SJCRH30 (cell line): ENCODE measurements at regions not wholly inside any gene's neighbourhood (a gene's known extent, or its start where the extent isn't known, plus 50 kb on each side); places are given as distances from the start of the nearest gene placed in this dataset.

ENCODE experiments used
- DNase-seq, 2 experiments: peaks; one replicate each; pipeline ENCODE4 v3.0.0-alpha.2; 2015 to 2020
- H3K27ac ChIP-seq: fragments of 250-450 bp; sonication (Bioruptor Pico); 2 replicates; pipeline ENCODE4 v1.5.1; 2020; ENCODE audit warnings: mild to moderate bottlenecking, moderate library complexity
- H3K27me3 ChIP-seq: fragments of 250-450 bp; sonication (Bioruptor Pico); 2 replicates; pipeline ENCODE4 v1.5.1; 2020; ENCODE audit warnings: mild to moderate bottlenecking, moderate library complexity
- H3K36me3 ChIP-seq: fragments of 250-450 bp; sonication (Bioruptor Pico); 2 replicates; pipeline ENCODE4 v1.5.1; 2020; ENCODE audit warnings: mild to moderate bottlenecking, moderate library complexity
- H3K4me1 ChIP-seq: fragments of 250-450 bp; sonication (Bioruptor Pico); 2 replicates; pipeline ENCODE4 v1.5.1; 2020; ENCODE audit warnings: mild to moderate bottlenecking, moderate library complexity
- H3K4me3 ChIP-seq: fragments of 250-450 bp; sonication (Bioruptor Pico); 2 replicates; pipeline ENCODE4 v1.5.1; 2020; ENCODE audit warnings: mild to moderate bottlenecking, moderate library complexity
- H3K9me3 ChIP-seq: fragments of 250-450 bp; sonication (Bioruptor Pico); replicated peaks from 2 replicates; pipeline ENCODE4 v1.5.1; 2020; ENCODE audit warnings: mild to moderate bottlenecking, moderate library complexity

GRCh38 chr5:155068616-155069100, 55.1 kb downstream of the KIF4B start:
- Histone ChIP-seq H3K4me3 (no peak overlapping the region), H3K4me1 (no peaks in the 10 kb centered on the region), H3K36me3 (no peaks in the 10 kb centered on the region), H3K27ac (no peak overlapping the region), H3K27me3 (no peaks in the 10 kb centered on the region), H3K9me3 (no peaks in the 10 kb centered on the region)
- DNase-seq: no peak

- no peaks in the 10 kb centered on the region for H3K36me3 ChIP-seq
- no peaks in the 10 kb centered on the region for H3K27me3 ChIP-seq
- DNase-seq: no peak
- no peaks in the 10 kb centered on the region for H3K9me3 ChIP-seq
- no peak overlapping the region for H3K27ac ChIP-seq
- no peaks in the 10 kb centered on the region for H3K4me1 ChIP-seq
- H3K4me3 ChIP-seq: no peak overlapping the region
Measured at GRCh38 chr5:155069961-155070360, 56.4 kb downstream of the KIF4B start.

- DNase-seq: no peak
- Histone ChIP-seq H3K27ac (no peak overlapping the region), H3K4me1 (no peaks in the 10 kb centered on the region), H3K27me3 (no peaks in the 10 kb centered on the region), H3K36me3 (no peaks in the 10 kb centered on the region), H3K9me3 (no peaks in the 10 kb centered on the region), H3K4me3 (no peak overlapping the region)
Measured at GRCh38 chr5:155070781-155071180, 57.2 kb downstream of the KIF4B start.

GRCh38 chr5:155076379-155076778, 62.8 kb downstream of the KIF4B start:
- no peak overlapping the region for H3K27ac ChIP-seq
- no peak for DNase-seq
- H3K4me3 ChIP-seq: no peak overlapping the region
- H3K27me3 ChIP-seq: no peaks in the 10 kb centered on the region
- no peaks in the 10 kb centered on the region for H3K9me3 ChIP-seq
- no peaks in the 10 kb centered on the region for H3K36me3 ChIP-seq
- H3K4me1 ChIP-seq: no peaks in the 10 kb centered on the region

GRCh38 chr5:155079698-155080097, 66.1 kb downstream of the KIF4B start:
- no peaks in the 10 kb centered on the region for H3K36me3 ChIP-seq
- DNase-seq: no peak

GRCh38 chr5:155080721-155081120, 67.2 kb downstream of the KIF4B start:
- DNase-seq: no peak
- H3K4me3 ChIP-seq: no peak overlapping the region

More at GRCh38 chr5:155079698-155080097, 66.1 kb downstream of the KIF4B start:
- Histone ChIP-seq H3K4me3 (no peak overlapping the region), H3K9me3 (no peaks in the 10 kb centered on the region), H3K27ac (no peak overlapping the region), H3K27me3 (no peaks in the 10 kb centered on the region), H3K4me1 (no peaks in the 10 kb centered on the region; the same call in 1 of the 2 replicates)

GRCh38 chr5:155081618-155082017, 68.1 kb downstream of the KIF4B start:
- Histone ChIP-seq H3K36me3 (no peaks in the 10 kb centered on the region), H3K27ac (no peak overlapping the region), H3K9me3 (no peaks in the 10 kb centered on the region), H3K27me3 (no peaks in the 10 kb centered on the region), H3K4me1 (no peaks in the 10 kb centered on the region; the same call in 1 of the 2 replicates), H3K4me3 (no peak overlapping the region)
- no peak for DNase-seq

More at GRCh38 chr5:155080721-155081120, 67.2 kb downstream of the KIF4B start:
- Histone ChIP-seq H3K9me3 (no peaks in the 10 kb centered on the region), H3K36me3 (no peaks in the 10 kb centered on the region), H3K27ac (no peak overlapping the region), H3K27me3 (no peaks in the 10 kb centered on the region), H3K4me1 (no peaks in the 10 kb centered on the region; the same call in 1 of the 2 replicates)

- no peaks in the 10 kb centered on the region; the same call in 1 of the 2 replicates for H3K4me1 ChIP-seq
- H3K27ac ChIP-seq: no peak overlapping the region
- no peaks in the 10 kb centered on the region for H3K9me3 ChIP-seq
- DNase-seq: no peak
- H3K36me3 ChIP-seq: no peaks in the 10 kb centered on the region
- no peak overlapping the region for H3K4me3 ChIP-seq
- H3K27me3 ChIP-seq: no peaks in the 10 kb centered on the region
Measured at GRCh38 chr5:155082401-155082800, 68.8 kb downstream of the KIF4B start.

- H3K27me3 ChIP-seq: no peaks in the 10 kb centered on the region
- H3K27ac ChIP-seq: no peak overlapping the region
- H3K36me3 ChIP-seq: no peaks in the 10 kb centered on the region
- H3K9me3 ChIP-seq: no peaks in the 10 kb centered on the region
- H3K4me1 ChIP-seq: no peaks in the 10 kb centered on the region; the same call in 1 of the 2 replicates
- H3K4me3 ChIP-seq: no peak overlapping the region
- no peak for DNase-seq
Measured at GRCh38 chr5:155085282-155085989, 71.9 kb downstream of the KIF4B start.

- Histone ChIP-seq H3K9me3 (no peaks in the 10 kb centered on the region), H3K4me1 (no peaks in the 10 kb centered on the region; the same call in 1 of the 2 replicates), H3K27me3 (no peaks in the 10 kb centered on the region), H3K27ac (no peak overlapping the region), H3K36me3 (no peaks in the 10 kb centered on the region), H3K4me3 (no peak overlapping the region)
- DNase-seq: no peak
Measured at GRCh38 chr5:155087036-155087435, 73.5 kb downstream of the KIF4B start.

- Histone ChIP-seq H3K4me1 (no peaks in the 10 kb centered on the region), H3K9me3 (no peaks in the 10 kb centered on the region), H3K36me3 (no peaks in the 10 kb centered on the region), H3K27ac (no peak overlapping the region), H3K27me3 (no peaks in the 10 kb centered on the region), H3K4me3 (no peak overlapping the region)
- DNase-seq: no peak
Measured at GRCh38 chr5:155088811-155089210, 75.3 kb downstream of the KIF4B start.

- H3K9me3 ChIP-seq: no peaks in the 10 kb centered on the region
- no peaks in the 10 kb centered on the region for H3K4me1 ChIP-seq
- no peaks in the 10 kb centered on the region for H3K27me3 ChIP-seq
- no peak overlapping the region for H3K4me3 ChIP-seq
- no peaks in the 10 kb centered on the region for H3K36me3 ChIP-seq
- H3K27ac ChIP-seq: no peak overlapping the region
- DNase-seq: no peak
Measured at GRCh38 chr5:155089643-155090042, 76.1 kb downstream of the KIF4B start.

GRCh38 chr5:155091063-155091648, 77.6 kb downstream of the KIF4B start:
- H3K4me1 ChIP-seq: no peaks in the 10 kb centered on the region
- no peaks in the 10 kb centered on the region for H3K27me3 ChIP-seq
- H3K36me3 ChIP-seq: no peaks in the 10 kb centered on the region
- H3K27ac ChIP-seq: no peak overlapping the region
- H3K4me3 ChIP-seq: no peak overlapping the region
- H3K9me3 ChIP-seq: no peaks in the 10 kb centered on the region
- no peak for DNase-seq

- no peaks in the 10 kb centered on the region for H3K4me1 ChIP-seq
- H3K36me3 ChIP-seq: no peaks in the 10 kb centered on the region
- H3K4me3 ChIP-seq: no peak overlapping the region
- H3K27ac ChIP-seq: no peak overlapping the region
- no peaks in the 10 kb centered on the region for H3K9me3 ChIP-seq
- no peak for DNase-seq
- peaks cover 5% of the 10 kb centered on the region; the same call in 1 of the 2 replicates for H3K27me3 ChIP-seq
Measured at GRCh38 chr5:155091768-155092717, 78.5 kb downstream of the KIF4B start.

- DNase-seq: no peak
Measured at GRCh38 chr5:155094455-155094854, 80.9 kb downstream of the KIF4B start.

More at GRCh38 chr5:155094455-155094854, 80.9 kb downstream of the KIF4B start:
- no peak overlapping the region for H3K27ac ChIP-seq
- no peaks in the 10 kb centered on the region for H3K4me1 ChIP-seq
- peaks cover 6% of the 10 kb centered on the region; the same call in 1 of the 2 replicates for H3K27me3 ChIP-seq
- H3K36me3 ChIP-seq: no peaks in the 10 kb centered on the region
- no peaks in the 10 kb centered on the region for H3K9me3 ChIP-seq
- H3K4me3 ChIP-seq: no peak overlapping the region
